IMR-90 (cell line): ENCODE measurements at regions not wholly inside any gene's neighbourhood (a gene's known extent, or its start where the extent isn't known, plus 50 kb on each side); places are given as distances from the start of the nearest gene placed in this dataset.

ENCODE experiments used
- ATAC-seq: fragments of 200-7000 bp; cut with Tn5 transposase; 2 replicates; pipeline ENCODE4 v1.9.1; 2020; ENCODE audit warnings: low read depth, mild to moderate bottlenecking, moderate library complexity
- BruUV-seq: library from RNA; stranded (reverse); fragments of 400-500 nt; replicated peaks from 2 replicates; lab custom pipeline; 2021; lab: Mats Ljungman, UMichigan
- CTCF ChIA-PET: fragments of 300-600 bp; formaldehyde crosslinking; extraction: SDS; loops from one replicate; lab custom pipeline; 2021; ENCODE audit warnings: antibody characterized with exemption; lab: Yijun Ruan, JAX
- POLR2A ChIA-PET: fragments of 300-600 bp; sonication (Branson Sonifier 250); formaldehyde crosslinking; loops from one replicate; lab custom pipeline; 2022; ENCODE audit warnings: antibody characterized with exemption; ENCODE audit not compliant: unreplicated experiment; lab: Charles Lee
- DNase-seq: peaks from one replicate; pipeline ENCODE4 v3.0.0; 2013
- H2AFZ ChIP-seq: replicated peaks from 2 replicates; pipeline ENCODE3; 2013; ENCODE audit warnings: low read length, mild to moderate bottlenecking; ENCODE audit not compliant: poor library complexity
- H2AK5ac ChIP-seq: 2 replicates; pipeline ENCODE4 v1.6.1; 2013; ENCODE audit warnings: low read depth, low read length, inconsistent platforms
- H2AK9ac ChIP-seq: replicated peaks from 2 replicates; pipeline ENCODE3; 2013; ENCODE audit warnings: mild to moderate bottlenecking, low read depth, low read length, moderate library complexity; ENCODE audit not compliant: poor library complexity
- H2BK120ac ChIP-seq: 2 replicates; pipeline ENCODE4 v1.6.1; 2013; ENCODE audit warnings: low read depth, low read length, inconsistent platforms
- H2BK15ac ChIP-seq: 3 replicates; pipeline ENCODE4 v1.6.1; 2013; ENCODE audit warnings: low read depth, low read length, inconsistent platforms
- H2BK20ac ChIP-seq: 2 replicates; pipeline ENCODE4 v1.6.1; 2013; ENCODE audit warnings: low read depth, mild to moderate bottlenecking, inconsistent platforms, low read length, moderate library complexity
- H2BK5ac ChIP-seq: 2 replicates; pipeline ENCODE4 v1.6.1; 2013; ENCODE audit warnings: mild to moderate bottlenecking, low read depth, low read length, inconsistent platforms; ENCODE audit not compliant: poor library complexity, severe bottlenecking
- H3K14ac ChIP-seq: replicated peaks from 2 replicates; pipeline ENCODE4 v1.6.1; 2013; ENCODE audit warnings: low read depth, low read length, inconsistent platforms
- H3K18ac ChIP-seq: 2 replicates; pipeline ENCODE4 v1.6.1; 2013; ENCODE audit warnings: low read depth, low read length, control low read depth
- H3K23ac ChIP-seq: 2 replicates; pipeline ENCODE4 v1.6.1; 2013; ENCODE audit warnings: low read depth, low read length, inconsistent platforms
- H3K27ac ChIP-seq: 2 replicates; pipeline ENCODE4 v1.5.1; 2013; ENCODE audit warnings: mild to moderate bottlenecking, control low read depth, low read length; ENCODE audit not compliant: insufficient read depth
- H3K27me3 ChIP-seq: 2 replicates; pipeline ENCODE4 v1.6.1; 2013; ENCODE audit warnings: low read length; ENCODE audit not compliant: control insufficient read depth, insufficient read depth
- H3K36me3 ChIP-seq: 2 replicates; pipeline ENCODE4 v1.6.1; 2013; ENCODE audit warnings: low read length, mixed read lengths; ENCODE audit not compliant: control insufficient read depth, insufficient read depth
- H3K4ac ChIP-seq: 2 replicates; pipeline ENCODE4 v1.6.1; 2013; ENCODE audit warnings: low read depth, low read length, inconsistent platforms
- H3K4me1 ChIP-seq: 2 replicates; pipeline ENCODE4 v1.6.1; 2013; ENCODE audit warnings: low read length, mixed read lengths; ENCODE audit not compliant: control insufficient read depth, insufficient read depth
- H3K4me2 ChIP-seq: 2 replicates; pipeline ENCODE4 v1.6.1; 2013; ENCODE audit warnings: low read depth, mild to moderate bottlenecking, control low read depth, low read length, moderate library complexity
- H3K4me3 ChIP-seq: 2 replicates; pipeline ENCODE4 v1.5.1; 2013; ENCODE audit warnings: low read depth, mild to moderate bottlenecking, control low read depth, low read length, moderate library complexity; ENCODE audit not compliant: insufficient read depth
- H3K56ac ChIP-seq: 2 replicates; pipeline ENCODE4 v1.6.1; 2013; ENCODE audit warnings: low read length, inconsistent platforms; ENCODE audit not compliant: insufficient read depth; ENCODE audit errors: extremely low read depth
- H3K79me1 ChIP-seq, 2 experiments: 2 replicates each; pipeline ENCODE4 v1.6.1; 2013; ENCODE audit warnings: low read length in 2 of 2, inconsistent platforms in 1 of 2, low read depth in 1 of 2
- H3K9ac ChIP-seq: 2 replicates; pipeline ENCODE4 v1.6.1; 2013; ENCODE audit warnings: low read depth, low read length, control low read depth
- H3K9me1 ChIP-seq: 2 replicates; pipeline ENCODE4 v1.6.1; 2013; ENCODE audit warnings: low read length, inconsistent platforms; ENCODE audit not compliant: insufficient read depth
- H3K9me3 ChIP-seq: 2 replicates; pipeline ENCODE4 v1.6.1; 2013; ENCODE audit warnings: low read length; ENCODE audit not compliant: control insufficient read depth, insufficient read depth
- H4K20me1 ChIP-seq: 2 replicates; pipeline ENCODE4 v1.6.1; 2013; ENCODE audit warnings: low read length, inconsistent platforms; ENCODE audit not compliant: insufficient read depth
- H4K5ac ChIP-seq: 2 replicates; pipeline ENCODE4 v1.6.1; 2013; ENCODE audit warnings: mild to moderate bottlenecking, low read depth, low read length, control low read depth
- H4K8ac ChIP-seq, 2 experiments: 2 replicates each; pipeline ENCODE4 v1.6.1; 2013; ENCODE audit warnings: low read depth in 2 of 2, low read length in 2 of 2, control low read depth in 1 of 2, inconsistent platforms in 1 of 2
- H4K91ac ChIP-seq: 2 replicates; pipeline ENCODE4 v1.6.1; 2013; ENCODE audit warnings: low read depth, low read length, inconsistent platforms; ENCODE audit not compliant: insufficient read depth
- MAZ ChIP-seq: IDR thresholded peaks from 2 replicates; pipeline ENCODE4 v1.6.1; 2012; ENCODE audit warnings: low read depth, mild to moderate bottlenecking, low read length, improper control_type of control experiment, moderate library complexity, borderline replicate concordance
- RFX5 ChIP-seq: IDR thresholded peaks from 2 replicates; pipeline ENCODE4 v1.8.0; 2012; ENCODE audit warnings: low read depth, mild to moderate bottlenecking, low read length, moderate library complexity
- whole genome bisulfite sequencing, 2 experiments: methylation state at CpG; one replicate each; pipeline versions ENCODE4 v1.1.5 to v1.1.7; 2013; ENCODE audit warnings: missing lambda C conversion rate in 2 of 2; ENCODE audit not compliant: insufficient read length in 1 of 2; ENCODE audit errors: extremely low coverage in 2 of 2; 5-methylcytosine and 5-hydroxymethylcytosine counted together
- dilution Hi-C: fragments of 300-500 bp; cut with HindIII; formaldehyde crosslinking; loops from one replicate; pipeline ENCODE4 v1.14.3; 2018; ENCODE audit warnings: low sequenced_read_pairs; ENCODE audit not compliant: unreplicated experiment
- in situ Hi-C: fragments of 300-500 bp; cut with MboI; formaldehyde crosslinking; loops from 3 replicates; pipeline ENCODE4 v1.14.3; 2019; ENCODE audit warnings: low sequenced_read_pairs, inconsistent platforms, mixed read lengths
- intact Hi-C: fragments of 100-400 bp; cut with micrococcal nuclease; formaldehyde crosslinking; loops from 2 replicates; pipeline ENCODE4 v1.10.0; 2022
- TF ChIP-seq, protein P1 (sequence below): conservative IDR thresholded peaks from 2 replicates; pipeline ENCODE4 v1.5.1; 2012; ENCODE audit warnings: mild to moderate bottlenecking, low read depth, low read length, improper control_type of control experiment

- peak overlapping the region in 1 of 2 experiments; percentile 71; a peak in 1 of 4 replicates for H4K8ac ChIP-seq
- intact Hi-C loops, result no loop called here
- DNase-seq (no peak), ATAC-seq (no peak)
- H3K4me1 ChIP-seq, result peaks cover 12% of the 10 kb centered on the region
- POLR2A ChIA-PET, result no interaction called here
- in situ Hi-C loops, result no loop called here
- no peak overlapping the region; the same call in 1 of the 2 replicates for H3K56ac ChIP-seq
- H4K91ac ChIP-seq, result peak overlapping the region; percentile 80; the same call in 1 of the 2 replicates
- no peaks in the 10 kb centered on the region; the same call in 1 of the 2 replicates for H4K20me1 ChIP-seq
- H3K4ac ChIP-seq, result peak overlapping the region; percentile 72; the same call in 1 of the 2 replicates
- H3K9me3 ChIP-seq, result no peaks in the 10 kb centered on the region
- no peak for TF ChIP-seq MAZ
- TF ChIP-seq, protein P1, sequence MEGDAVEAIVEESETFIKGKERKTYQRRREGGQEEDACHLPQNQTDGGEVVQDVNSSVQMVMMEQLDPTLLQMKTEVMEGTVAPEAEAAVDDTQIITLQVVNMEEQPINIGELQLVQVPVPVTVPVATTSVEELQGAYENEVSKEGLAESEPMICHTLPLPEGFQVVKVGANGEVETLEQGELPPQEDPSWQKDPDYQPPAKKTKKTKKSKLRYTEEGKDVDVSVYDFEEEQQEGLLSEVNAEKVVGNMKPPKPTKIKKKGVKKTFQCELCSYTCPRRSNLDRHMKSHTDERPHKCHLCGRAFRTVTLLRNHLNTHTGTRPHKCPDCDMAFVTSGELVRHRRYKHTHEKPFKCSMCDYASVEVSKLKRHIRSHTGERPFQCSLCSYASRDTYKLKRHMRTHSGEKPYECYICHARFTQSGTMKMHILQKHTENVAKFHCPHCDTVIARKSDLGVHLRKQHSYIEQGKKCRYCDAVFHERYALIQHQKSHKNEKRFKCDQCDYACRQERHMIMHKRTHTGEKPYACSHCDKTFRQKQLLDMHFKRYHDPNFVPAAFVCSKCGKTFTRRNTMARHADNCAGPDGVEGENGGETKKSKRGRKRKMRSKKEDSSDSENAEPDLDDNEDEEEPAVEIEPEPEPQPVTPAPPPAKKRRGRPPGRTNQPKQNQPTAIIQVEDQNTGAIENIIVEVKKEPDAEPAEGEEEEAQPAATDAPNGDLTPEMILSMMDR, result no peak
- no peak for TF ChIP-seq RFX5
- H3K27ac ChIP-seq, result no peak overlapping the region
- H2BK15ac ChIP-seq, result peak overlapping the region; percentile 89; the same call in 2 of the 3 replicates
- H3K4me3 ChIP-seq, result no peak overlapping the region
- no peaks in the 10 kb centered on the region for H3K36me3 ChIP-seq
- H2BK120ac ChIP-seq, result peak overlapping the region; percentile 87
- H4K5ac ChIP-seq, result peak overlapping the region; percentile 49; the same call in 1 of the 2 replicates
- H2BK5ac ChIP-seq, result no peak overlapping the region
- H3K23ac ChIP-seq, result no peak overlapping the region
- no CpG with 5 or more reads among the region's 1 CpG for WGBS, 2 experiments
- H3K14ac ChIP-seq, result peak overlapping the region; percentile 64
- peak overlapping the region; percentile 94 for H2BK20ac ChIP-seq
- CTCF ChIA-PET, result no interaction called here
- no peak overlapping the region for H3K4me2 ChIP-seq
- peaks cover 3% of the 10 kb centered on the region; the same call in 1 of the 2 replicates for H3K9me1 ChIP-seq
- H3K18ac ChIP-seq, result peak overlapping the region; percentile 42; the same call in 1 of the 2 replicates
- H3K79me1 ChIP-seq, result no peaks in the 10 kb centered on the region
- no peak overlapping the region for H2AFZ ChIP-seq
- H2AK9ac ChIP-seq, result no peak overlapping the region
- H2AK5ac ChIP-seq, result no peak overlapping the region; the same call in 1 of the 2 replicates
- BruUV-seq, result no TSS peak
- no peaks in the 10 kb centered on the region for H3K27me3 ChIP-seq
- H3K9ac ChIP-seq, result no peak overlapping the region
- dilution Hi-C loops, result no loop called here
Observed at GRCh38 chr3:66113542-66113941, 74.8 kb upstream of the MAGI1 start.
